AG09309 (cell line): ENCODE measurements at regions not wholly inside any gene's neighbourhood (a gene's known extent, or its start where the extent isn't known, plus 50 kb on each side); places are given as distances from the start of the nearest gene placed in this dataset.

Experiments
- DNase-seq: peaks from one replicate; pipeline ENCODE4 v3.0.0-alpha.2; 2010; ENCODE audit warnings: low read depth
- H3K4me3 ChIP-seq: 2 replicates; pipeline ENCODE4 v1.5.1; 2011; ENCODE audit warnings: mild to moderate bottlenecking, low read depth, low read length, moderate library complexity; ENCODE audit not compliant: control insufficient read depth
- CTCF ChIP-seq: IDR thresholded peaks from 2 replicates; pipeline ENCODE4 v1.5.1; 2011; ENCODE audit warnings: mild to moderate bottlenecking, low read depth, low read length, inconsistent platforms; ENCODE audit not compliant: insufficient read depth, control insufficient read depth; ENCODE audit errors: missing control alignments

DNA sequence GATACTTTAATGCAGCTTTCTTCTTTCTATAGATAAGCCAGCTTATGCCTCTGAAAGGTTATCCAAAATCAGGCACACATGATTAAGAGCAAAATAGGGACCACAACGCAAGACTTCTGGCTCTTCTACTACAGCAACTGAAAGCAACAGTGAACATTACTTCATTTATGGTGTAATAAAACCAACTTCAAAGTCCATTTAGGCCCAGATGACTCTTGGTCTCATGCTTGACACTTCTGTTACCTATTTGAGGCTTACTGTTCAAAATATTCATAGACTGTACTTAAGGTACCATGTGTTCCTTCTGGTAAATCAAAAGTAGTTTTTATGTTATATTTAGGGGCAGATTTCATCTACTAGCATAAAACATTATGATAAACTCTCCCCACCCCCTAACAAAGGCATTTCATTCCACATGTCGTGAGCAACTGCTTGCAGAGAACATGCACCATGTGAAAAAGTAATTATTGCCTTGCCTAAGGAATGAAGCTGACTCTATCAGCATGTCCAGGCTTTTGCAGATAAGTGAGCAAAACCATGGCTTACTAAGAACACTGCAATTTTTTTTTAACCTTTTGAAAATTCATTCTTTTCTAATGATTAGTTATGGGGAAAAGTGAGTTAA lies 154.9 kb upstream of the ITGB1 start:
- TF ChIP-seq CTCF: no peak
- no peak for DNase-seq
- no peak overlapping the region for H3K4me3 ChIP-seq

- no peak for DNase-seq
- no peak overlapping the region for H3K4me3 ChIP-seq
- no peak for TF ChIP-seq CTCF
Measured at GRCh38 chr10:33111488-33112051, 153.5 kb upstream of the ITGB1 start.

DNA sequence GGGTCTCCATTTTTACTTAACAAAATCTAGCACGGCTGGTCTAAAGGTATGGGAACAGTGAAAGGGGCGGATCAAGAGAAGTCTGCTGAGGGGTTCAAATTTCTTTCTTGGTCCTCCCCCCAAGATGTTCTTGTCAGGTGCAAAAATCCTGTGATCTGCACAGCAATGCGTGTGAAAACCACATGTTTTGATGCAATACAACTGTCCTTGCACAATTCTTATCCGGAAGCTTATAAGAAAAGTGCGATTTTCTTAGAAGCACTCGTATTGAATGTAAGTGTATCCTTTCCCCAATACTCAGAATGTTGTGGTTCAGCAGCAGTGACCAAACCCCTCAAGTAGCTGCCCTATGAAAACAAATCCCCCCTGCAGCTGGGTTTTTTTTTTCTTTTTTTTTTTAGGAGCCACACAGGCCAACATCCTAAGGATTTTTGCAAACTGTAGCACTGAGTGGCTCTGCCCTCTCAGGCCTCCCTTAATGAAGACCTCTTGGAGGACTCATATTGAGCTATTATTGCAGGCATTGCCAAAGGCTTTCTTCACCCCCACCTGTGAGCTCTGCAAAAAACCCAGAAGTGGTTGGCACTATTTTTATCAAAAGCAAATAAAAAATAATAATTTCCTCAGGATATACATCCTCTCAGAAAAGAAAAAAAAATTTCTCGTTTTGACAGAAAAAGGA lies 151.9 kb upstream of the ITGB1 start:
- TF ChIP-seq CTCF: no peak
- no peak overlapping the region for H3K4me3 ChIP-seq
- DNase-seq: no peak

DNA sequence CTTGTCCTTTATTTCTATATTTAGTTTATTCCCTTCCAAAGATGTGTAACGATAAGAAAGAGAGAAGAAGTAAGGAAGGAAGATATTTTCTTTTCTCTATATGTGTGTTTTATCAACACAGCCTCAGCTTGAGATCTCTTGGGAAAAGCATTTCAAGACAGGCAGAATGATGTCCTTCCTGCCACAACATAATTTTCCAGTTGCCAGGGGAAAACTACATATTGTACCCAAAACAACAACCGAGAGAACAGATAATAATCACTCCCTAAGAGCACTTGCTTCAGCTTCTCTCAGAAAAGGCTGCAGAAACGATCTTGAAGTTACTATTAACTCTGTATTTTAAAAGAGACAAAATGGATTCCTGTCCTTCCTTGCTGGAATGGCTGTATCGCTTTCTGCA lies 151.4 kb upstream of the ITGB1 start:
- TF ChIP-seq CTCF: no peak
- no peak for DNase-seq

DNA sequence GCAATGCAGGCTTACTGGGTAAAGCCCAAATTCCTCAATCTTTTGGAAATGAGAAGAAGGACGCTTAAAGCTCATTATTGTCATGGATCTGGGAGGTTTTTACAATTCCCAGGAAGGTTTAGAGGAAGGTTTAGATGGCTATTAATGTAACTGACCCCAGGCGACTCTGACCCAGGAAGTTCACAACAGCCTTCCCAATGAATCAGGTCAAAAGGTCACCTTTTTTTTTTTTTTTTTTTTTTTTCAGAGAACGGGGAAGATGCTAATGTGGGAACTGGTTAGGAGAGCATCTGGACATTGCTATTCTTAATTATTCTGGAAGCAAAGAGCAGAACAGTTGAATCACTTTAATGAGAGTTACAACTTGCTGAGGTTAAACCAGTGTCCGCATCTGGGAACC lies 149.9 kb upstream of the ITGB1 start:
- H3K4me3 ChIP-seq: no peak overlapping the region
- DNase-seq: no peak
- TF ChIP-seq CTCF: no peak

More for the DNA sequence above, 151.4 kb upstream of the ITGB1 start:
- H3K4me3 ChIP-seq: no peak overlapping the region

- no peak overlapping the region for H3K4me3 ChIP-seq
- no peak for TF ChIP-seq CTCF
- no peak for DNase-seq
Measured at GRCh38 chr10:33106767-33107166, 148.7 kb upstream of the ITGB1 start.
